IMR-90 (cell line): ENCODE measurements at regions not wholly inside any gene's neighbourhood (a gene's known extent, or its start where the extent isn't known, plus 50 kb on each side); places are given as distances from the start of the nearest gene placed in this dataset.

Experiments used
- ATAC-seq: fragments of 200-7000 bp; cut with Tn5 transposase; 2 replicates; pipeline ENCODE4 v1.9.1; 2020; ENCODE audit warnings: low read depth, mild to moderate bottlenecking, moderate library complexity
- BruUV-seq: library from RNA; stranded (reverse); fragments of 400-500 nt; replicated peaks from 2 replicates; lab custom pipeline; 2021; lab: Mats Ljungman, UMichigan
- CTCF ChIA-PET: fragments of 300-600 bp; formaldehyde crosslinking; extraction: SDS; loops from one replicate; lab custom pipeline; 2021; ENCODE audit warnings: antibody characterized with exemption; lab: Yijun Ruan, JAX
- POLR2A ChIA-PET: fragments of 300-600 bp; sonication (Branson Sonifier 250); formaldehyde crosslinking; loops from one replicate; lab custom pipeline; 2022; ENCODE audit warnings: antibody characterized with exemption; ENCODE audit not compliant: unreplicated experiment; lab: Charles Lee
- DNase-seq: peaks from one replicate; pipeline ENCODE4 v3.0.0; 2013
- H2AFZ ChIP-seq: replicated peaks from 2 replicates; pipeline ENCODE3; 2013; ENCODE audit warnings: low read length, mild to moderate bottlenecking; ENCODE audit not compliant: poor library complexity
- H2AK5ac ChIP-seq: 2 replicates; pipeline ENCODE4 v1.6.1; 2013; ENCODE audit warnings: low read depth, low read length, inconsistent platforms
- H2AK9ac ChIP-seq: replicated peaks from 2 replicates; pipeline ENCODE3; 2013; ENCODE audit warnings: mild to moderate bottlenecking, low read depth, low read length, moderate library complexity; ENCODE audit not compliant: poor library complexity
- H2BK120ac ChIP-seq: 2 replicates; pipeline ENCODE4 v1.6.1; 2013; ENCODE audit warnings: low read depth, low read length, inconsistent platforms
- H2BK15ac ChIP-seq: 3 replicates; pipeline ENCODE4 v1.6.1; 2013; ENCODE audit warnings: low read depth, low read length, inconsistent platforms
- H2BK20ac ChIP-seq: 2 replicates; pipeline ENCODE4 v1.6.1; 2013; ENCODE audit warnings: low read depth, mild to moderate bottlenecking, inconsistent platforms, low read length, moderate library complexity
- H2BK5ac ChIP-seq: 2 replicates; pipeline ENCODE4 v1.6.1; 2013; ENCODE audit warnings: mild to moderate bottlenecking, low read depth, low read length, inconsistent platforms; ENCODE audit not compliant: poor library complexity, severe bottlenecking
- H3K14ac ChIP-seq: replicated peaks from 2 replicates; pipeline ENCODE4 v1.6.1; 2013; ENCODE audit warnings: low read depth, low read length, inconsistent platforms
- H3K18ac ChIP-seq: 2 replicates; pipeline ENCODE4 v1.6.1; 2013; ENCODE audit warnings: low read depth, low read length, control low read depth
- H3K23ac ChIP-seq: 2 replicates; pipeline ENCODE4 v1.6.1; 2013; ENCODE audit warnings: low read depth, low read length, inconsistent platforms
- H3K27ac ChIP-seq: 2 replicates; pipeline ENCODE4 v1.5.1; 2013; ENCODE audit warnings: mild to moderate bottlenecking, control low read depth, low read length; ENCODE audit not compliant: insufficient read depth
- H3K27me3 ChIP-seq: 2 replicates; pipeline ENCODE4 v1.6.1; 2013; ENCODE audit warnings: low read length; ENCODE audit not compliant: control insufficient read depth, insufficient read depth
- H3K36me3 ChIP-seq: 2 replicates; pipeline ENCODE4 v1.6.1; 2013; ENCODE audit warnings: low read length, mixed read lengths; ENCODE audit not compliant: control insufficient read depth, insufficient read depth
- H3K4ac ChIP-seq: 2 replicates; pipeline ENCODE4 v1.6.1; 2013; ENCODE audit warnings: low read depth, low read length, inconsistent platforms
- H3K4me1 ChIP-seq: 2 replicates; pipeline ENCODE4 v1.6.1; 2013; ENCODE audit warnings: low read length, mixed read lengths; ENCODE audit not compliant: control insufficient read depth, insufficient read depth
- H3K4me2 ChIP-seq: 2 replicates; pipeline ENCODE4 v1.6.1; 2013; ENCODE audit warnings: low read depth, mild to moderate bottlenecking, control low read depth, low read length, moderate library complexity
- H3K4me3 ChIP-seq: 2 replicates; pipeline ENCODE4 v1.5.1; 2013; ENCODE audit warnings: low read depth, mild to moderate bottlenecking, control low read depth, low read length, moderate library complexity; ENCODE audit not compliant: insufficient read depth
- H3K56ac ChIP-seq: 2 replicates; pipeline ENCODE4 v1.6.1; 2013; ENCODE audit warnings: low read length, inconsistent platforms; ENCODE audit not compliant: insufficient read depth; ENCODE audit errors: extremely low read depth
- H3K79me1 ChIP-seq, 2 experiments: 2 replicates each; pipeline ENCODE4 v1.6.1; 2013; ENCODE audit warnings: low read length in 2 of 2, inconsistent platforms in 1 of 2, low read depth in 1 of 2
- H3K9ac ChIP-seq: 2 replicates; pipeline ENCODE4 v1.6.1; 2013; ENCODE audit warnings: low read depth, low read length, control low read depth
- H3K9me1 ChIP-seq: 2 replicates; pipeline ENCODE4 v1.6.1; 2013; ENCODE audit warnings: low read length, inconsistent platforms; ENCODE audit not compliant: insufficient read depth
- H3K9me3 ChIP-seq: 2 replicates; pipeline ENCODE4 v1.6.1; 2013; ENCODE audit warnings: low read length; ENCODE audit not compliant: control insufficient read depth, insufficient read depth
- H4K20me1 ChIP-seq: 2 replicates; pipeline ENCODE4 v1.6.1; 2013; ENCODE audit warnings: low read length, inconsistent platforms; ENCODE audit not compliant: insufficient read depth
- H4K5ac ChIP-seq: 2 replicates; pipeline ENCODE4 v1.6.1; 2013; ENCODE audit warnings: mild to moderate bottlenecking, low read depth, low read length, control low read depth
- H4K8ac ChIP-seq, 2 experiments: 2 replicates each; pipeline ENCODE4 v1.6.1; 2013; ENCODE audit warnings: low read depth in 2 of 2, low read length in 2 of 2, control low read depth in 1 of 2, inconsistent platforms in 1 of 2
- H4K91ac ChIP-seq: 2 replicates; pipeline ENCODE4 v1.6.1; 2013; ENCODE audit warnings: low read depth, low read length, inconsistent platforms; ENCODE audit not compliant: insufficient read depth
- ELK1 ChIP-seq: fragments of 150-350 bp; IDR thresholded peaks from 2 replicates; pipeline ENCODE4 v1.6.1; 2016; ENCODE audit warnings: low read depth, mild to moderate bottlenecking, low read length, moderate library complexity, borderline replicate concordance
- MXI1 ChIP-seq: IDR thresholded peaks from 2 replicates; pipeline ENCODE4 v1.6.1; 2012; ENCODE audit warnings: low read depth, mild to moderate bottlenecking, low read length, moderate library complexity, borderline replicate concordance
- NFE2L2 ChIP-seq: fragments of 150-350 bp; IDR thresholded peaks from 2 replicates; pipeline ENCODE4 v1.6.1; 2016; ENCODE audit warnings: low read depth, mild to moderate bottlenecking, low read length
- POLR2A ChIP-seq: IDR thresholded peaks from 2 replicates; pipeline ENCODE4 v1.6.1; 2012; ENCODE audit warnings: mild to moderate bottlenecking, low read depth, low read length
- RAD21 ChIP-seq: IDR thresholded peaks from 2 replicates; pipeline ENCODE4 v1.6.1; 2012; ENCODE audit warnings: low read length, improper control_type of control experiment
- RCOR1 ChIP-seq: IDR thresholded peaks from 2 replicates; pipeline ENCODE4 v1.6.1; 2012; ENCODE audit warnings: mild to moderate bottlenecking, low read length, improper control_type of control experiment; ENCODE audit not compliant: insufficient replicate concordance
- RFX5 ChIP-seq: IDR thresholded peaks from 2 replicates; pipeline ENCODE4 v1.8.0; 2012; ENCODE audit warnings: low read depth, mild to moderate bottlenecking, low read length, moderate library complexity
- WGBS, 2 experiments: methylation state at CpG; one replicate each; pipeline versions ENCODE4 v1.1.5 to v1.1.7; 2013; ENCODE audit warnings: missing lambda C conversion rate in 2 of 2; ENCODE audit not compliant: insufficient read length in 1 of 2; ENCODE audit errors: extremely low coverage in 2 of 2; 5-methylcytosine and 5-hydroxymethylcytosine counted together
- dilution Hi-C: fragments of 300-500 bp; cut with HindIII; formaldehyde crosslinking; loops from one replicate; pipeline ENCODE4 v1.14.3; 2018; ENCODE audit warnings: low sequenced_read_pairs; ENCODE audit not compliant: unreplicated experiment
- in situ Hi-C: fragments of 300-500 bp; cut with MboI; formaldehyde crosslinking; loops from 3 replicates; pipeline ENCODE4 v1.14.3; 2019; ENCODE audit warnings: low sequenced_read_pairs, inconsistent platforms, mixed read lengths
- intact Hi-C: fragments of 100-400 bp; cut with micrococcal nuclease; formaldehyde crosslinking; loops from 2 replicates; pipeline ENCODE4 v1.10.0; 2022
- TF ChIP-seq, protein P1 (sequence below): fragments of 150-350 bp; IDR thresholded peaks from 2 replicates; pipeline ENCODE4 v1.6.1; 2017; ENCODE audit warnings: mild to moderate bottlenecking, antibody characterized with exemption, low read length, low read depth

- TF ChIP-seq RAD21, result no peak
Measured at GRCh38 chr5:56475689-56476486, 242.8 kb upstream of the ANKRD55 start (continued).

- no peak overlapping the region for H3K4me2 ChIP-seq
- H3K23ac ChIP-seq, result peak overlapping the region; percentile 67; the same call in 1 of the 2 replicates
- H2AFZ ChIP-seq, result peak overlapping the region; percentile 13
- peak overlapping the region in 1 of 2 experiments; percentile 71; a peak in 1 of 4 replicates for H4K8ac ChIP-seq
- ATAC-seq (peak; percentile 57), DNase-seq (no peak)
- dilution Hi-C loops, result no loop called here
- peaks cover 9% of the 10 kb centered on the region for H3K9me1 ChIP-seq
- ChIA-PET POLR2A (interaction anchor here (0.6 kb wide), 1 partner anchor 125 kb away, joined by 4 read pairs; no protein-coding TSS in a partner anchor), CTCF (no interaction called here)
- H3K4me3 ChIP-seq, result no peak overlapping the region
- H3K18ac ChIP-seq, result peak overlapping the region; percentile 57; the same call in 1 of the 2 replicates
- no peaks in the 10 kb centered on the region for H3K9me3 ChIP-seq
- BruUV-seq, result no TSS peak
- H3K56ac ChIP-seq, result no peak overlapping the region
- H2BK120ac ChIP-seq, result peak overlapping the region; percentile 31
- no peak overlapping the region for H2AK9ac ChIP-seq
- intact Hi-C loops, result no loop called here
- TF ChIP-seq ELK1, result no peak
- no peak for TF ChIP-seq NFE2L2
- TF ChIP-seq, protein P1, sequence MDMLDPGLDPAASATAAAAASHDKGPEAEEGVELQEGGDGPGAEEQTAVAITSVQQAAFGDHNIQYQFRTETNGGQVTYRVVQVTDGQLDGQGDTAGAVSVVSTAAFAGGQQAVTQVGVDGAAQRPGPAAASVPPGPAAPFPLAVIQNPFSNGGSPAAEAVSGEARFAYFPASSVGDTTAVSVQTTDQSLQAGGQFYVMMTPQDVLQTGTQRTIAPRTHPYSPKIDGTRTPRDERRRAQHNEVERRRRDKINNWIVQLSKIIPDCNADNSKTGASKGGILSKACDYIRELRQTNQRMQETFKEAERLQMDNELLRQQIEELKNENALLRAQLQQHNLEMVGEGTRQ, result no peak
- no peak for TF ChIP-seq RFX5
- no peak for TF ChIP-seq MXI1
- no peak for TF ChIP-seq RCOR1
- no peak for TF ChIP-seq POLR2A
- in situ Hi-C loops, result no loop called here
- WGBS, 2 experiments, result no CpG with 5 or more reads among the region's 2 CpGs
- no peak overlapping the region; the same call in 1 of the 2 replicates for H4K91ac ChIP-seq
- H3K27me3 ChIP-seq, result no peaks in the 10 kb centered on the region
- H3K14ac ChIP-seq, result peak overlapping the region; percentile 61; the same call in 1 of the 2 replicates
- peaks cover 11% of the 10 kb centered on the region for H3K4me1 ChIP-seq
- H4K5ac ChIP-seq, result no peak overlapping the region
- peak overlapping the region; percentile 57 for H2BK20ac ChIP-seq
- H3K9ac ChIP-seq, result no peak overlapping the region
- no peaks in the 10 kb centered on the region; a peak in 1 of 4 replicates for H3K79me1 ChIP-seq
- no peak overlapping the region for H3K27ac ChIP-seq
- no peaks in the 10 kb centered on the region for H4K20me1 ChIP-seq
- no peak overlapping the region for H2BK5ac ChIP-seq
- H2BK15ac ChIP-seq, result peak overlapping the region; percentile 76; the same call in 2 of the 3 replicates
- no peaks in the 10 kb centered on the region for H3K36me3 ChIP-seq
- H3K4ac ChIP-seq, result peak overlapping the region; percentile 84
- peak overlapping the region; percentile 47; the same call in 1 of the 2 replicates for H2AK5ac ChIP-seq
Measured at GRCh38 chr5:56471707-56472106, 238.6 kb upstream of the ANKRD55 start.
